Neuron (in vitro differentiated cells): ENCODE measurements at regions not wholly inside any gene's neighbourhood (a gene's known extent, or its start where the extent isn't known, plus 50 kb on each side); places are given as distances from the start of the nearest gene placed in this dataset.

ENCODE experiments used
- H2AFZ ChIP-seq: one replicate; pipeline ENCODE4 v1.6.1; 2013; ENCODE audit warnings: low read depth, mild to moderate bottlenecking, inconsistent platforms, low read length, moderate library complexity
- H3K27me3 ChIP-seq: one replicate; pipeline ENCODE4 v1.6.1; 2013; ENCODE audit warnings: low read length; ENCODE audit not compliant: insufficient read depth
- H3K36me3 ChIP-seq: one replicate; pipeline ENCODE4 v1.6.1; 2013; ENCODE audit warnings: low read length; ENCODE audit not compliant: insufficient read depth
- H3K4me1 ChIP-seq: one replicate; pipeline ENCODE4 v1.6.1; 2013; ENCODE audit warnings: low read length; ENCODE audit not compliant: insufficient read depth
- H3K4me3 ChIP-seq: 2 replicates; pipeline ENCODE4 v1.5.1; 2013; ENCODE audit warnings: mild to moderate bottlenecking, low read length, moderate library complexity
- H3K9me3 ChIP-seq: one replicate; pipeline ENCODE4 v1.6.1; 2013; ENCODE audit warnings: low read length

GRCh38 chr5:61746831-61747575 is 414.9 kb downstream of the ZSWIM6 start:
- H3K4me3 ChIP-seq = no peak overlapping the region
- no peaks in the 10 kb centered on the region for H3K36me3 ChIP-seq
- no peaks in the 10 kb centered on the region for H3K27me3 ChIP-seq
- H2AFZ ChIP-seq = no peak overlapping the region
- peaks cover 2% of the 10 kb centered on the region for H3K9me3 ChIP-seq
- peaks cover 14% of the 10 kb centered on the region for H3K4me1 ChIP-seq

- H3K4me3 ChIP-seq = no peak overlapping the region
Measured at GRCh38 chr5:61748121-61748520, 416.1 kb downstream of the ZSWIM6 start.

GRCh38 chr5:61748651-61749050 is 416.6 kb downstream of the ZSWIM6 start:
- no peaks in the 10 kb centered on the region for H3K36me3 ChIP-seq
- no peak overlapping the region for H3K4me3 ChIP-seq
- H3K9me3 ChIP-seq = peaks cover 2% of the 10 kb centered on the region
- no peaks in the 10 kb centered on the region for H3K27me3 ChIP-seq
- no peak overlapping the region for H2AFZ ChIP-seq
- H3K4me1 ChIP-seq = peaks cover 14% of the 10 kb centered on the region

More at GRCh38 chr5:61748121-61748520, 416.1 kb downstream of the ZSWIM6 start:
- Histone ChIP-seq H3K4me1 (peaks cover 14% of the 10 kb centered on the region), H3K27me3 (no peaks in the 10 kb centered on the region), H2AFZ (no peak overlapping the region), H3K36me3 (no peaks in the 10 kb centered on the region), H3K9me3 (peaks cover 2% of the 10 kb centered on the region)

- Histone ChIP-seq H3K9me3 (no peaks in the 10 kb centered on the region), H2AFZ (no peak overlapping the region), H3K27me3 (no peaks in the 10 kb centered on the region), H3K4me1 (peaks cover 3% of the 10 kb centered on the region), H3K4me3 (no peak overlapping the region), H3K36me3 (no peaks in the 10 kb centered on the region)
Measured at GRCh38 chr5:61752588-61752987, 420.5 kb downstream of the ZSWIM6 start.

- Histone ChIP-seq H3K4me1 (no peaks in the 10 kb centered on the region), H3K4me3 (no peak overlapping the region), H2AFZ (no peak overlapping the region), H3K27me3 (no peaks in the 10 kb centered on the region), H3K36me3 (no peaks in the 10 kb centered on the region), H3K9me3 (no peaks in the 10 kb centered on the region)
Measured at GRCh38 chr5:61754792-61755191, 422.7 kb downstream of the ZSWIM6 start.

GRCh38 chr5:61755726-61756222 is 423.7 kb downstream of the ZSWIM6 start:
- Histone ChIP-seq H3K4me3 (no peak overlapping the region), H3K4me1 (no peaks in the 10 kb centered on the region), H3K27me3 (no peaks in the 10 kb centered on the region), H3K36me3 (no peaks in the 10 kb centered on the region), H2AFZ (no peak overlapping the region), H3K9me3 (no peaks in the 10 kb centered on the region)

GRCh38 chr5:61758711-61759110 is 426.7 kb downstream of the ZSWIM6 start:
- H3K4me3 ChIP-seq = no peak overlapping the region
- H3K36me3 ChIP-seq = no peaks in the 10 kb centered on the region
- no peaks in the 10 kb centered on the region for H3K4me1 ChIP-seq
- H3K27me3 ChIP-seq = no peaks in the 10 kb centered on the region
- no peaks in the 10 kb centered on the region for H3K9me3 ChIP-seq
- no peak overlapping the region for H2AFZ ChIP-seq

- no peaks in the 10 kb centered on the region for H3K27me3 ChIP-seq
- H3K4me1 ChIP-seq = no peaks in the 10 kb centered on the region
- H3K36me3 ChIP-seq = no peaks in the 10 kb centered on the region
- no peak overlapping the region for H2AFZ ChIP-seq
- H3K4me3 ChIP-seq = no peak overlapping the region
- H3K9me3 ChIP-seq = no peaks in the 10 kb centered on the region
Measured at GRCh38 chr5:61765471-61765870, 433.4 kb downstream of the ZSWIM6 start.

- H3K9me3 ChIP-seq = no peaks in the 10 kb centered on the region
- H3K36me3 ChIP-seq = no peaks in the 10 kb centered on the region
- no peak overlapping the region for H3K4me3 ChIP-seq
- H3K27me3 ChIP-seq = no peaks in the 10 kb centered on the region
- H2AFZ ChIP-seq = no peak overlapping the region
- H3K4me1 ChIP-seq = no peaks in the 10 kb centered on the region
Measured at GRCh38 chr5:61766141-61766540, 434.1 kb downstream of the ZSWIM6 start.

- Histone ChIP-seq H2AFZ (no peak overlapping the region), H3K4me1 (no peaks in the 10 kb centered on the region), H3K4me3 (no peak overlapping the region), H3K9me3 (no peaks in the 10 kb centered on the region), H3K27me3 (no peaks in the 10 kb centered on the region), H3K36me3 (no peaks in the 10 kb centered on the region)
Measured at GRCh38 chr5:61767231-61768080, 435.4 kb downstream of the ZSWIM6 start.

- no peaks in the 10 kb centered on the region for H3K4me1 ChIP-seq
- no peaks in the 10 kb centered on the region for H3K9me3 ChIP-seq
- H3K36me3 ChIP-seq = no peaks in the 10 kb centered on the region
- no peaks in the 10 kb centered on the region for H3K27me3 ChIP-seq
- no peak overlapping the region for H3K4me3 ChIP-seq
- H2AFZ ChIP-seq = no peak overlapping the region
Measured at GRCh38 chr5:61768692-61769281, 436.7 kb downstream of the ZSWIM6 start.

- Histone ChIP-seq H3K27me3 (no peaks in the 10 kb centered on the region), H3K4me3 (no peak overlapping the region), H3K9me3 (no peaks in the 10 kb centered on the region), H3K36me3 (no peaks in the 10 kb centered on the region), H2AFZ (no peak overlapping the region), H3K4me1 (peaks cover 3% of the 10 kb centered on the region)
Measured at GRCh38 chr5:61771062-61771461, 439.0 kb downstream of the ZSWIM6 start.

GRCh38 chr5:61771808-61772207 is 439.8 kb downstream of the ZSWIM6 start:
- H3K9me3 ChIP-seq = no peaks in the 10 kb centered on the region
- no peaks in the 10 kb centered on the region for H3K27me3 ChIP-seq
- no peak overlapping the region for H2AFZ ChIP-seq
- H3K4me1 ChIP-seq = peaks cover 3% of the 10 kb centered on the region
- no peaks in the 10 kb centered on the region for H3K36me3 ChIP-seq
- no peak overlapping the region for H3K4me3 ChIP-seq
